Tibial nerve (tissue), 4 donors: ENCODE measurements at regions not wholly inside any gene's neighbourhood (a gene's known extent, or its start where the extent isn't known, plus 50 kb on each side); places are given as distances from the start of the nearest gene placed in this dataset.

ENCODE experiments used
- CTCF ChIP-seq, 5 experiments: fragments of 200-600 bp in 3 of 5; fragments of 450-650 bp in 2 of 5; sonication (generic) in 3 of 5; IDR thresholded peaks; one replicate each; pipeline ENCODE4 v1.5.1; 2016 to 2019; ENCODE audit warnings: antibody characterized with exemption in 5 of 5, mild to moderate bottlenecking in 3 of 5, moderate library complexity in 2 of 5
- EP300 ChIP-seq, 2 donors: sonication (generic); formaldehyde crosslinking; IDR thresholded peaks; one replicate each; pipeline ENCODE4 v1.6.1; 2017; ENCODE audit warnings: antibody characterized with exemption in 2 of 2, mild to moderate bottlenecking in 1 of 2
- POLR2A ChIP-seq, 2 donors: fragments of 450-650 bp; IDR thresholded peaks; one replicate each; pipeline ENCODE4 v1.6.1; 2017; ENCODE audit warnings: antibody characterized with exemption in 2 of 2, mild to moderate bottlenecking in 2 of 2, moderate library complexity in 2 of 2

- TF ChIP-seq CTCF (IDR thresholded peaks at IDR 0.05) (peak in 4 of 5 experiments; percentile 14 to 40 (median 31)), POLR2A (IDR thresholded peaks at IDR 0.05) (no peak), EP300 (IDR thresholded peaks at IDR 0.05) (no peak)
These were observed 207.6 kb upstream of the DMRTA1 start for GRCh38 chr9:22238809-22239684.
